ENCODE measurements at regions not wholly inside any gene's neighbourhood (a gene's known extent, or its start where the extent isn't known, plus 50 kb on each side); places are given as distances from the start of the nearest gene placed in this dataset.

DNA sequence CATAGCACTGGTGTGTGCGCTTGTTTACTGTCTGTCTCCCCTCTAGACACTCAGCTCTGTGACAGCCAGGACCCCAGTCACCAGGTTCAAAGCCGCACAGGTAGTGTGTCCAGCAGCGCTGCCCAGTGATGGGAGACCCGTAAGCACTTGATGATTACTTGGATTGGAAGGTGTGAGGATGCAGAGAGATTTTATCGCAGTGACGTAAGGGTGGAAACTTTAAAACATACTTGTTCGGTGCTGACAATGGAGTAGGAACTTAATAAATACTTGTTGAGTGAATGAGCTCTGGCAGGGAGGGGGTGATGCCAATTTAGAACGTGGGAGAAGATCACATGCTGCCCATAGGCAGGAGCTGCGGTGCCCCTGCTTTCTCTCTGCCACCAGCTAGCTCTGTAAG, 99.2 kb upstream of the PITX1 start:
- TF ChIP-seq CTCF (conservative IDR thresholded peaks at IDR 0.05; ENCODE audit: low read depth, low read length) (no peak), EZH2 (IDR thresholded peaks at IDR 0.05; ENCODE audit: borderline replicate concordance, low read depth, low read length, poor library complexity, severe bottlenecking) (no peak)
